WTC11 (cell line): ENCODE measurements at regions not wholly inside any gene's neighbourhood (a gene's known extent, or its start where the extent isn't known, plus 50 kb on each side); places are given as distances from the start of the nearest gene placed in this dataset.

Experiments used
- ETV6 ChIP-seq: sonication (generic); formaldehyde crosslinking; IDR thresholded peaks from 2 replicates; pipeline ENCODE4 v1.8.1; 2022; ENCODE audit warnings: mild to moderate bottlenecking, missing genetic modification reagents
- NFATC4 ChIP-seq: fragments of 250-450 bp; sonication (Bioruptor Pico); IDR thresholded peaks from 2 replicates; pipeline ENCODE4 v1.9.0; 2021; ENCODE audit warnings: mild to moderate bottlenecking
- NFYB ChIP-seq: sonication (generic); formaldehyde crosslinking; conservative IDR thresholded peaks from 2 replicates; pipeline ENCODE4 v1.8.0; 2022; ENCODE audit warnings: low read depth, missing genetic modification reagents
- ZNF138 ChIP-seq: sonication (generic); formaldehyde crosslinking; conservative IDR thresholded peaks from 2 replicates; pipeline ENCODE4 v1.8.1; 2022; ENCODE audit warnings: mild to moderate bottlenecking, moderate library complexity, missing genetic modification reagents
- TF ChIP-seq, protein P1 (sequence below): fragments of 200-600 bp; IDR thresholded peaks from 2 replicates; pipeline ENCODE4 v1.8.0; 2022; ENCODE audit warnings: antibody characterized with exemption
- TF ChIP-seq, protein P2 (sequence below): sonication (generic); formaldehyde crosslinking; IDR thresholded peaks from 2 replicates; pipeline ENCODE4 v1.8.0; 2022; ENCODE audit warnings: mild to moderate bottlenecking, missing genetic modification reagents
- TF ChIP-seq, protein P3 (sequence below): sonication (generic); formaldehyde crosslinking; IDR thresholded peaks from 2 replicates; pipeline ENCODE4 v1.8.1; 2023; ENCODE audit warnings: mild to moderate bottlenecking, missing genetic modification reagents, borderline replicate concordance

DNA sequence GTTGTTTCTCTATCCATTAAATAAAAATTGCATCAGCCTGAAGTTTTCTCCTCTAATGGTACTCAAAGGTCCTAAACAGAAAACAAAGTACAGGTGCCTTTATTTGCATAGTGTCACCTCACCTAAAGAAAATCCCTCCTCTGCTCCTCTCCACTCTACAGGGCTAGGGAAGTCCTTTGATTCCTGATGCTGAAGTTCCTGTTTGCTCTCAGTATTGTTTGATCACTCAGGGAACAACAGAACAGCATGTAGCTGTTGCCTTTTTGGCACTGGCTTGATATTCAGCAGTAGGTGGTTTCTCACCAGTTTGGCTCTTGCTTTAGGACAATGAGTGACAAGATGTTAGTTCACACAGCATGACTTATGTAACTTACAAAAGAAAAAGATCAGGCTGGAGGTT is 156.2 kb upstream of the SLC7A11 start:
- TF ChIP-seq, protein P1, sequence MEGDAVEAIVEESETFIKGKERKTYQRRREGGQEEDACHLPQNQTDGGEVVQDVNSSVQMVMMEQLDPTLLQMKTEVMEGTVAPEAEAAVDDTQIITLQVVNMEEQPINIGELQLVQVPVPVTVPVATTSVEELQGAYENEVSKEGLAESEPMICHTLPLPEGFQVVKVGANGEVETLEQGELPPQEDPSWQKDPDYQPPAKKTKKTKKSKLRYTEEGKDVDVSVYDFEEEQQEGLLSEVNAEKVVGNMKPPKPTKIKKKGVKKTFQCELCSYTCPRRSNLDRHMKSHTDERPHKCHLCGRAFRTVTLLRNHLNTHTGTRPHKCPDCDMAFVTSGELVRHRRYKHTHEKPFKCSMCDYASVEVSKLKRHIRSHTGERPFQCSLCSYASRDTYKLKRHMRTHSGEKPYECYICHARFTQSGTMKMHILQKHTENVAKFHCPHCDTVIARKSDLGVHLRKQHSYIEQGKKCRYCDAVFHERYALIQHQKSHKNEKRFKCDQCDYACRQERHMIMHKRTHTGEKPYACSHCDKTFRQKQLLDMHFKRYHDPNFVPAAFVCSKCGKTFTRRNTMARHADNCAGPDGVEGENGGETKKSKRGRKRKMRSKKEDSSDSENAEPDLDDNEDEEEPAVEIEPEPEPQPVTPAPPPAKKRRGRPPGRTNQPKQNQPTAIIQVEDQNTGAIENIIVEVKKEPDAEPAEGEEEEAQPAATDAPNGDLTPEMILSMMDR, result no peak
- TF ChIP-seq ZNF138 (no peak), NFATC4 (CRISPR knock-in tag) (no peak), ETV6 (CRISPR knock-in tag) (no peak), NFYB (CRISPR knock-in tag) (no peak)
- TF ChIP-seq, protein P2, sequence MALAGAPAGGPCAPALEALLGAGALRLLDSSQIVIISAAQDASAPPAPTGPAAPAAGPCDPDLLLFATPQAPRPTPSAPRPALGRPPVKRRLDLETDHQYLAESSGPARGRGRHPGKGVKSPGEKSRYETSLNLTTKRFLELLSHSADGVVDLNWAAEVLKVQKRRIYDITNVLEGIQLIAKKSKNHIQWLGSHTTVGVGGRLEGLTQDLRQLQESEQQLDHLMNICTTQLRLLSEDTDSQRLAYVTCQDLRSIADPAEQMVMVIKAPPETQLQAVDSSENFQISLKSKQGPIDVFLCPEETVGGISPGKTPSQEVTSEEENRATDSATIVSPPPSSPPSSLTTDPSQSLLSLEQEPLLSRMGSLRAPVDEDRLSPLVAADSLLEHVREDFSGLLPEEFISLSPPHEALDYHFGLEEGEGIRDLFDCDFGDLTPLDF (CRISPR knock-in tag), result no peak
- TF ChIP-seq, protein P3, sequence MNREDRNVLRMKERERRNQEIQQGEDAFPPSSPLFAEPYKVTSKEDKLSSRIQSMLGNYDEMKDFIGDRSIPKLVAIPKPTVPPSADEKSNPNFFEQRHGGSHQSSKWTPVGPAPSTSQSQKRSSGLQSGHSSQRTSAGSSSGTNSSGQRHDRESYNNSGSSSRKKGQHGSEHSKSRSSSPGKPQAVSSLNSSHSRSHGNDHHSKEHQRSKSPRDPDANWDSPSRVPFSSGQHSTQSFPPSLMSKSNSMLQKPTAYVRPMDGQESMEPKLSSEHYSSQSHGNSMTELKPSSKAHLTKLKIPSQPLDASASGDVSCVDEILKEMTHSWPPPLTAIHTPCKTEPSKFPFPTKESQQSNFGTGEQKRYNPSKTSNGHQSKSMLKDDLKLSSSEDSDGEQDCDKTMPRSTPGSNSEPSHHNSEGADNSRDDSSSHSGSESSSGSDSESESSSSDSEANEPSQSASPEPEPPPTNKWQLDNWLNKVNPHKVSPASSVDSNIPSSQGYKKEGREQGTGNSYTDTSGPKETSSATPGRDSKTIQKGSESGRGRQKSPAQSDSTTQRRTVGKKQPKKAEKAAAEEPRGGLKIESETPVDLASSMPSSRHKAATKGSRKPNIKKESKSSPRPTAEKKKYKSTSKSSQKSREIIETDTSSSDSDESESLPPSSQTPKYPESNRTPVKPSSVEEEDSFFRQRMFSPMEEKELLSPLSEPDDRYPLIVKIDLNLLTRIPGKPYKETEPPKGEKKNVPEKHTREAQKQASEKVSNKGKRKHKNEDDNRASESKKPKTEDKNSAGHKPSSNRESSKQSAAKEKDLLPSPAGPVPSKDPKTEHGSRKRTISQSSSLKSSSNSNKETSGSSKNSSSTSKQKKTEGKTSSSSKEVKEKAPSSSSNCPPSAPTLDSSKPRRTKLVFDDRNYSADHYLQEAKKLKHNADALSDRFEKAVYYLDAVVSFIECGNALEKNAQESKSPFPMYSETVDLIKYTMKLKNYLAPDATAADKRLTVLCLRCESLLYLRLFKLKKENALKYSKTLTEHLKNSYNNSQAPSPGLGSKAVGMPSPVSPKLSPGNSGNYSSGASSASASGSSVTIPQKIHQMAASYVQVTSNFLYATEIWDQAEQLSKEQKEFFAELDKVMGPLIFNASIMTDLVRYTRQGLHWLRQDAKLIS, result no peak
